ENCODE measurements at regions not wholly inside any gene's neighbourhood (a gene's known extent, or its start where the extent isn't known, plus 50 kb on each side); places are given as distances from the start of the nearest gene placed in this dataset.

GRCh38 chr18:37783771-37784170 is 218.2 kb upstream of the CELF4 start (continued):
- TF ChIP-seq CREB1 (CRISPR knock-in tag; IDR thresholded peaks at IDR 0.05; ENCODE audit: low read depth): no peak
- TF ChIP-seq CTCF (conservative IDR thresholded peaks at IDR 0.05; ENCODE audit: low read depth in 2 of 2): no peak
- no peak for TF ChIP-seq ZNF114 (CRISPR knock-in tag; IDR thresholded peaks at IDR 0.05)
- TF ChIP-seq EZH2 (IDR thresholded peaks at IDR 0.05; ENCODE audit: low read depth, unreplicated experiment): no peak
- no peak for TF ChIP-seq ZNF331 (CRISPR knock-in tag; IDR thresholded peaks at IDR 0.05; ENCODE audit: low read depth)
- TF ChIP-seq EZH2phosphoT487 (IDR thresholded peaks at IDR 0.05; ENCODE audit: unreplicated experiment): no peak
- TF ChIP-seq STAT1 (IDR thresholded peaks at IDR 0.05; ENCODE audit: unreplicated experiment): no peak
- no peak for TF ChIP-seq ETS1 (IDR thresholded peaks at IDR 0.05)

- Histone ChIP-seq H3K4me1 (ENCODE audit: insufficient read depth) (no peaks in the 10 kb centered on the region), H3K27ac (ENCODE audit: low read depth) (no peak overlapping the region), H2AFZ (no peak overlapping the region), H3K4me3 (no peak overlapping the region), H3K27me3 (ENCODE audit: insufficient read depth) (no peaks in the 10 kb centered on the region), H3K9me2 (ENCODE audit: insufficient read depth) (no peaks in the 10 kb centered on the region), H3K79me2 (replicated peaks; ENCODE audit: insufficient read depth) (no peaks in the 10 kb centered on the region), H3F3A (replicated peaks; ENCODE audit: low read depth) (no peaks in the 10 kb centered on the region), H4K20me1 (replicated peaks; ENCODE audit: insufficient read depth) (no peaks in the 10 kb centered on the region), H3K4me2 (no peak overlapping the region), H3K36me3 (ENCODE audit: insufficient read depth) (no peaks in the 10 kb centered on the region)
- H3K9me3 Mint-ChIP-seq: no peaks in the 10 kb centered on the region
- DNase-seq (ENCODE audit: low spot score) (no peak), ATAC-seq (no peak)
- H3K27ac Mint-ChIP-seq: no peak overlapping the region
- no peaks in the 10 kb centered on the region for H3K27me3 Mint-ChIP-seq (ENCODE audit: insufficient read depth, low read depth, poor library complexity)
- H3K36me3 Mint-ChIP-seq (ENCODE audit: low read depth): no peaks in the 10 kb centered on the region
- no peak overlapping the region for H3K4me3 Mint-ChIP-seq
- H3K4me1 Mint-ChIP-seq: no peaks in the 10 kb centered on the region
- no peak for TF ChIP-seq ZNF114 (CRISPR knock-in tag; IDR thresholded peaks at IDR 0.05)
- no peak for TF ChIP-seq JUNB (IDR thresholded peaks at IDR 0.05; ENCODE audit: unreplicated experiment)
- TF ChIP-seq REST (IDR thresholded peaks at IDR 0.05; ENCODE audit: unreplicated experiment): no peak
- no peak for TF ChIP-seq CREB1 (CRISPR knock-in tag; IDR thresholded peaks at IDR 0.05; ENCODE audit: low read depth)
- TF ChIP-seq NANOG (IDR thresholded peaks at IDR 0.05; ENCODE audit: borderline replicate concordance): no peak
- TF ChIP-seq EZH2phosphoT487 (IDR thresholded peaks at IDR 0.05; ENCODE audit: unreplicated experiment): no peak
- TF ChIP-seq STAT1 (IDR thresholded peaks at IDR 0.05; ENCODE audit: unreplicated experiment): no peak
- no peak for TF ChIP-seq ZNF331 (CRISPR knock-in tag; IDR thresholded peaks at IDR 0.05; ENCODE audit: low read depth)
- TF ChIP-seq ZNF462 (CRISPR knock-in tag; IDR thresholded peaks at IDR 0.05): no peak
- no peak for TF ChIP-seq EZH2 (IDR thresholded peaks at IDR 0.05; ENCODE audit: low read depth, unreplicated experiment)
- no peak for TF ChIP-seq POLR2AphosphoS5 (IDR thresholded peaks at IDR 0.05; ENCODE audit: low read depth)
Measured at GRCh38 chr18:37779220-37779619, 213.6 kb upstream of the CELF4 start.

Measured in GM23338 (cell line).